Fibroblast of villous mesenchyme (primary cell): ENCODE measurements at regions not wholly inside any gene's neighbourhood (a gene's known extent, or its start where the extent isn't known, plus 50 kb on each side); places are given as distances from the start of the nearest gene placed in this dataset.
"Not testable (repeated sequence)": the region's sequence is repeated elsewhere in the genome, so short reads cannot be mapped to it uniquely, and the experiment has no call there.

Experiments used
- DNase-seq: peaks from one replicate; pipeline ENCODE4 v3.0.0-alpha.2; 2010; ENCODE audit warnings: low read depth
- H3K4me3 ChIP-seq: 2 replicates; pipeline ENCODE4 v1.5.1; 2011; ENCODE audit warnings: low read depth, mild to moderate bottlenecking, low read length
- TF ChIP-seq, protein P1 (sequence below): IDR thresholded peaks from 2 replicates; pipeline ENCODE4 v1.5.1; 2012; ENCODE audit warnings: low read depth, mild to moderate bottlenecking, low read length; ENCODE audit not compliant: insufficient read depth

DNA sequence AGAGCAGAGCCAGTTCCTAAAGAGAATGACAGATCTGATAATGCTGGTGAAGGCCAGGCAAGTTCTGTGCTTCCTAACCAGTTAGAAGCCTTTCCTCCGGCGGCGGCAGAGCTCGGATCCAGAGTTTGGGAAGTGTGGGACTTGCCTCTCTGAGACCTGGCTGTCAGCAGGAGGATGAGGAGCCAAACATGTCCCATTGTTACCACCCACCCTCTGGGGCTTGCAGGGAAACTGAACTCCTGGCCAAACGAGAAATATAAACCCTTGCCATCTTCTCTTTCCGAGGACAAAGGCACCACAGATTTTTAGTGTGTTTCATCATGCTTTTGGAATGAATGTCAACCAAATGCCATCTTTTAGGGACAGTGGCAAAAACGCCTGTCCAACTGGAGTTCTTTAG, 80.2 kb upstream of the SMURF2 start:
- no peak overlapping the region for H3K4me3 ChIP-seq
- TF ChIP-seq, protein P1, sequence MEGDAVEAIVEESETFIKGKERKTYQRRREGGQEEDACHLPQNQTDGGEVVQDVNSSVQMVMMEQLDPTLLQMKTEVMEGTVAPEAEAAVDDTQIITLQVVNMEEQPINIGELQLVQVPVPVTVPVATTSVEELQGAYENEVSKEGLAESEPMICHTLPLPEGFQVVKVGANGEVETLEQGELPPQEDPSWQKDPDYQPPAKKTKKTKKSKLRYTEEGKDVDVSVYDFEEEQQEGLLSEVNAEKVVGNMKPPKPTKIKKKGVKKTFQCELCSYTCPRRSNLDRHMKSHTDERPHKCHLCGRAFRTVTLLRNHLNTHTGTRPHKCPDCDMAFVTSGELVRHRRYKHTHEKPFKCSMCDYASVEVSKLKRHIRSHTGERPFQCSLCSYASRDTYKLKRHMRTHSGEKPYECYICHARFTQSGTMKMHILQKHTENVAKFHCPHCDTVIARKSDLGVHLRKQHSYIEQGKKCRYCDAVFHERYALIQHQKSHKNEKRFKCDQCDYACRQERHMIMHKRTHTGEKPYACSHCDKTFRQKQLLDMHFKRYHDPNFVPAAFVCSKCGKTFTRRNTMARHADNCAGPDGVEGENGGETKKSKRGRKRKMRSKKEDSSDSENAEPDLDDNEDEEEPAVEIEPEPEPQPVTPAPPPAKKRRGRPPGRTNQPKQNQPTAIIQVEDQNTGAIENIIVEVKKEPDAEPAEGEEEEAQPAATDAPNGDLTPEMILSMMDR: no peak
- DNase-seq: no peak

DNA sequence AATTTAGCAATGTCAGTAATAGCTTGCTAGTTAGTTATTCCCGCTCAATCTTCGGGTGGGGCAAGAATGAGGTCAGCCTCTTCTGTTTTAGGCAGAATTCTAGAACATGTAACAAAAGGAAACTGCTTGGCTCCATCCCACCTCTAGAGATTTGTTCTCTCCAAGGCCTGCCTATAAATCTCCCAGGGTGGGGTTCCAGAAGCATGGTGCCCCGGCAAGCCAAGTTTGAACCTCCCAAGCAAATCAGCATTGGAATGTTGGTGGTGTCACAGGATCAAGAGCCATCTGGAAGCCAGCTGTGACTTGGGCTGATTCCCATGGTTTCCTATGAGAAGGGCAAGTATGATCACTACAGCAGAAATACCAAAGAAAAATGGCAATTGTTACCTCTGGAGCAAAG, 79.8 kb upstream of the SMURF2 start:
- peak; percentile 92 for DNase-seq
- H3K4me3 ChIP-seq: not testable (repeated sequence)

DNA sequence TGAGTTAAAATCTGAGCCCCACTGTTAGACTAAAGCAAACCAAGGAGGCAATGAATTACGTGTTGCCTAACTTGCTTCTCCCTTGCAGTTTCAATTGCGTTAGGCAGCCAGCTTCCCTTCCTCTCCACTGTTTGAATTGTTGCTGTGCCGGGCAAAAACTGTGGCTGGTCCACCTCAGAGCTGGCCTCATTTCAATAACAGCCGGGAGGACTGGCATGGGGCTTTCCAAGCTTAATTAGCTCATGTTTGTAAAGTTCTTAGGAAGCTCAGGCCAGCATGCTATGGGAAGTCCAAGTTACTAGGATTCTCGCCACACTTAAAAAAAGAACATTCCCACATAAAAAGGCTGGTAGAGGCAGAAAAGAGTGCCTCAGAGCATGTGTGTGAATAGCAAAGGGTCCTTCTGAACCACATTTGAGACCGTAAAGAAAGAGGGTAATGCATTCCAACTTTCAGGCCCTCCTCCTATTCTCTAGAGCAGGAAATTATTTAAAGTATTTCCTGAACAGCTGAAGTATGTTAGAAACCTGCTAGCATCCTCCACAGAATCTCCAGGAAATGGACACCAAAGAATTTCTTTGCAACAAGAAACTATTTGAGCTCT, 79.0 kb upstream of the SMURF2 start:
- no peak overlapping the region for H3K4me3 ChIP-seq
- TF ChIP-seq, protein P1: no peak
- peak; percentile 53 for DNase-seq

DNA sequence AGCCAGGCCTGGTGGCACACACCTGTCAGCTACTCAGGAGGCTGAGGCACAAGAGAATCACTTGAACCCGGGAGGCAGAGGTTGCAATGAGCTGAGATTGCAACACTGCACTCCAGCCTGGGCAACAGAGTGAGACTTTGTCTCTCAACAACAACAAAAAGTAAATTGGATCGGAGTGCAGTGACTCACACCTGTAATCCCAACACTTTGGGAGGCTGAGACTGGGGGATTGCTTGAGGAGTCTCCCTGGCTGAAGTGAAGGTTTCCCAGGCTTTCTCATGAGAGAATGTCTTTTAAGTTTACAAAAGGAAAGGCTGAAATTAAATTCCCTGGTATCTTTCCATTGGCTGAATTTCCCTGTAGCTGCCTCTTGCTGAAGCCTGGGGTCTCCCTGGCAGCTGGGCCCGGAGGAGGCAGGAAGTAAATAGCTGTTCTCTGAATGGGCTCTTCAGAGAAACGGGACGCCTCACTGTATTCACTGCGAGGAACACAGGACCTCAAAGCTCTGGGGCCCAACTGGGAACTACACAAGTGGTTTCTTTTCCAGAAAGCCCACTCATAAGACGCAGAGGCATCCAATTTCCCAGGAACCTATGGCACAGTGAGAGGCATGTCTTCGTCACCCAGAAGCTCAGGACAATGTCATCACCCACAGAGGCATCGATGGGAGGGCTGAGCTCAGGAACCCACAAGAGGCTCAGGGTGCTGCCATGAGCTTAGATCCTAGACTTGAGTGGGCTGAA, 77.4 kb upstream of the SMURF2 start:
- H3K4me3 ChIP-seq: no peak overlapping the region
- TF ChIP-seq, protein P1: no peak
- DNase-seq: peak; percentile 66

DNA sequence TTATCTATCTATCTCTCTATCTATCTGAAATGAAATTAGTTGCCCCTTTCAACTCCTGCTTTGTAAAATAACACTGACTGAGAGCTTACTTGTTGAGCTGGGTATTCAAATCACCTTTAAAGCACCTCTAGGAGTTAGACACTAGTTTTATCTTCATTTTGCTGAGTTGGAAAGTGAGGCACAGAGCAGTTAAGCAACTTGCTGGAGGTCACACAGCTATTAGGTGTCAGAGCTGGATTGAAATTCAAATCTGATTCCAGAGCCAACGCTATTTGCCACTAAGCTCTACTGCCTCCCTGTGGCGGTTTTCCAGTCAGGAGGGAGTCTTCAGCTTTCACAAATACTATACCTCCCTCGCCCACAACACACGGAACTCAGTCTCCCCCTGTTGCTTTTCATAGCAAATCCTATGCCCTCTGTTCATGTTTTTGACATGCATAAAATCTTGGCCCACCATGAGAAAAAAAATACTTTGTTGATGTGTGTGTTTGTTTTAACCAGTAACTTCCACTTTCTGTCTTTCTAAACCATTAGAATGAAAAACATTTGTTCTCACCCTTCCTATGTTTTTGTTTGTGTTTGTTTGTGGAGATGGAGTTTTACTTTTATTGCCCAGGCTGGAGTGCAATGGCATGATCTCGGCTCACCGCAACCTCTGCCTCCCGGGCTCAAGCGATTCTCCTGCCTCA, 74.8 kb upstream of the SMURF2 start:
- DNase-seq: peak; percentile 62
- TF ChIP-seq, protein P1: peak; percentile 70

DNA sequence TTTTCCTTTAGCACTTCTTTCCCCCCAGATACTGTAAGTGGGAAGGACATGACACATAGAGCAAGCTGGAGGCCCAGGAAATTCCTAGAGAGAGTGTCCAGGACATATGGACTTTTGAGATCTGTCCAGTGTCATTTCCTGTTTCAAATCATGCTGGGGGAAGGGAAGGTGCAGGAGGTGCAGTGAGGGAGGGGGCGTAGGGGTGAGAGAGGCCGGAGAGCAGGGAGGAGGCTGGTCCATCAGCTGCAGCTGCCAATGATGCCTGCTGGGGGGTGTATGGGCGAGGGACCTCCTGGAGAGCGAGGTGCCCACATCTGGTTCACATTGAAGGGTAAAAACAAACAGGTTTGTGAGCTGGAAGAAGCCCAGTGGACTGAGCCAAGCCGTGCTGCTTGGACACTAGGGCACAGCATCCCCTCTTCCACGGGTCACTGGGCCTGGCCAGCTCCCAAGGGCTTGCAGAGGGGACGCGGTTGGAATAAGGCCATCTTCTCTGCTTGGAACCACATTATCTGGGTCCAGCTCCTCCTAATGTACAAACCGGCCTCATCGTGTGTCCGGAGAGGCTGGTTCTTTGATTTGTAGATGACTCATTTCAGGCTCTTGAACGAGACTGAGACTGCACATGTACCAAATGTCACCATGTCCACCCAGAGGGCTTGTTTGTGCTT, 70.4 kb upstream of the SMURF2 start:
- H3K4me3 ChIP-seq: no peak overlapping the region
- peak; percentile 71 for DNase-seq
- TF ChIP-seq, protein P1: no peak

More for the DNA sequence above, 74.8 kb upstream of the SMURF2 start:
- H3K4me3 ChIP-seq: no peak overlapping the region

DNA sequence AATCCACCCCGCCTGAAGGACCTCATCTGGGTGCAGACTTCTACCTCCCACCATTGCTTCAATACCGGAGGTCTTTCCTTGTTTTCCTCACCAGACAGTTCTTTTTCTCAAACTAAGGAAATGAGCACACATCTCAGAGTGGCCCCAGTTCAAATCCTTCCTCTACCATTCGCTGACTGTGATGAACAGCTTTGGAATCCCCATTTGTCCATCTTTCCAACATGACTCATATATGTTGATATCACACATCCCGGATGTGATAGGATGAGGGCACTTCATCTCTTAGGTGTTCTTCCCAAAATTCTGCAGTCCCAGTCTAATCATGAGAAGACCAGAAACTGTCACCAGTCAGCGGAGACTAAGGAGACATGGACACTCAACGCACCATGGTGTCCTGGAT, 67.9 kb upstream of the SMURF2 start:
- H3K4me3 ChIP-seq, DNase-seq: not testable (repeated sequence)
